Prostate gland (tissue), 2 donors: ENCODE measurements at regions not wholly inside any gene's neighbourhood (a gene's known extent, or its start where the extent isn't known, plus 50 kb on each side); places are given as distances from the start of the nearest gene placed in this dataset.

ENCODE experiments used
- CTCF ChIP-seq, 4 experiments: fragments of 200-600 bp in 2 of 4; fragments of 450-650 bp in 2 of 4; sonication (generic) in 2 of 4; IDR thresholded peaks; 1 replicate in 3 of 4; 2 replicates in 1 of 4; pipeline ENCODE4 v1.5.1; 2016 to 2019; ENCODE audit warnings: antibody characterized with exemption in 4 of 4, mild to moderate bottlenecking in 2 of 4, moderate library complexity in 2 of 4
- POLR2A ChIP-seq: fragments of 450-650 bp; IDR thresholded peaks from one replicate; pipeline ENCODE4 v1.6.1; 2016; ENCODE audit warnings: antibody characterized with exemption, mild to moderate bottlenecking
- POLR2AphosphoS5 ChIP-seq: sonication (generic); formaldehyde crosslinking; IDR thresholded peaks from one replicate; pipeline ENCODE4 v1.6.1; 2017; ENCODE audit warnings: antibody characterized with exemption

GRCh38 chr2:122033778-122034177, 278.3 kb downstream of the TSN start:
- TF ChIP-seq CTCF (IDR thresholded peaks at IDR 0.05) (no peak), POLR2AphosphoS5 (no peak), POLR2A (no peak)
